ENCODE measurements at regions not wholly inside any gene's neighbourhood (a gene's known extent, or its start where the extent isn't known, plus 50 kb on each side); places are given as distances from the start of the nearest gene placed in this dataset.
"Not testable (repeated sequence)": the region's sequence is repeated elsewhere in the genome, so short reads cannot be mapped to it uniquely, and the experiment has no call there.

DNA sequence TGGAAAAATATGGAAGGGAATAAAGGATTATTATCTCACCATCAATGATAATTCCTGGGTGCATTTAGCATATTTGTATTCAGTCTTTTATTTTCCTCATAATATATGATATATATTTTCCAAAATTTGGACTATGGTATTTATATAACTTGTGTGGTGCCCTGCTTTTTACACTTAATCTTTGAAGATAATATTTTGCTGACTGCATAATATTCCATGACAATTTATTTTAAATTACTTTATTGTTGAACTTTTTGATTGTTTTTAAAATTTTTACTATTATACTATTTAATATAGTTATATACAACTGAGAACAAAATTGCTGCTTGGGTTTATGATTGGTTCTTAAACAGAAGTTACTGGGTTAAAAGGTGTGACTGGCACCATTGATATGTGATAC, 212.3 kb downstream of the TTC6 start:
- FAIRE-seq (no peak), DNase-seq (ENCODE audit: insufficient read length) (no peak)
- TF ChIP-seq POLR2A (IDR thresholded peaks at IDR 0.05; ENCODE audit: low read depth, low read length) (no peak), TAF1 (IDR thresholded peaks at IDR 0.05; ENCODE audit: borderline replicate concordance, low read depth, low read length) (no peak), POLR2AphosphoS5 (IDR thresholded peaks at IDR 0.05; ENCODE audit: low read depth, low read length) (no peak)

DNA sequence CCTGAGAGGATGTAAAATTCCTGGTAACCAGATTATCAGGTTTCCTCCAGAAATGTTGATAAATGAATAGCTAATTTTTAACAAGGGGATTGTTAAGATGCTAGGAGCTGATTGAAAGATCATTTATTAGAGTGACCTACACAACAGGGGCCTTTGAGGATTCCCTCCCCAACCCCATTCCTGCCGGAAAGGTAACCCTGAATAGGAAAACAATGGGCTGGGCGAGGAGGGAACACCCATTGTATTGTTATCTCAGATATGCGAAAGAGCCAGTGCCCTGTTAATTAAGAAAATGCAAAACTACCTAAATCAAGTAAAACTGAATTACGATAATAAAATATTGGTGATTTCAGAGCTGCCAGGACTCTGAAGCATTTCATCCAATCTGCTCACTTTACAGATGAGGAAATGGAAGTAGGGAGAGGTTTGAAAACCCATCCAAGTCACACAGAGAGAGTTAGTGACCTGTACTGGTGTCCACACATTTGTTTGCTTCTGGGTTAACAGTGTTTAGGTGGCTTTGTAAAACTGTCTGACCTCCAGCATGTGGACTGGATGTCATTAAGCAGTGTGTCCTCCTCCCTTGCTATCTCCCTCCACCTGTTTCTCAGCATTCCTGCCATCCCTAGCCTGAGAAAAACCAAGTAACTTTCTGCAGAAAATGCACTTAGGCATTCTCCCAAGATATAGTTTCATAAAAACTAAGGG, 214.8 kb downstream of the TTC6 start:
- no peak for DNase-seq (ENCODE audit: insufficient read length)
- FAIRE-seq: no peak
- TF ChIP-seq POLR2AphosphoS5 (IDR thresholded peaks at IDR 0.05; ENCODE audit: low read depth, low read length) (no peak), POLR2A (IDR thresholded peaks at IDR 0.05; ENCODE audit: low read depth, low read length) (no peak), TAF1 (IDR thresholded peaks at IDR 0.05; ENCODE audit: borderline replicate concordance, low read depth, low read length) (no peak)

DNA sequence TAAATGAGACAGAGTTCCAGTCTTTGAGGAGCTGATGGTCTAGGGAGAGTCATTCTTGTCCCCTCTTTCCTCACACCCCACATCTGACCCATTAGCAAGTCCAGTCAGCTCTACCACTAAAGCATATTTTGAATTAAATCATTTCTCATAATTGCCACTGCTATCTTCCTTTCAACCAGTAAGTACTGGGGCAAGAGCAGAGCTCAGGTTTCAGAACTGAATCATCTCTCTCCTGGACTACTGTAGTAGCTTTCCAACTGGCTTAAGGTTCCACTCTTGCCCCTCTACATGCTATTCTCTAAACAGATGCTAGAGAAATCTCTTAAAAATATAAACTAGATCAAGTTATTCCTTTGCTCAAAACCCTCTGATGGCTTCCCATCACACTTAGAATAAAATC, 218.3 kb downstream of the TTC6 start:
- TF ChIP-seq POLR2AphosphoS5 (IDR thresholded peaks at IDR 0.05; ENCODE audit: low read depth, low read length): no peak
- TF ChIP-seq TAF1 (IDR thresholded peaks at IDR 0.05; ENCODE audit: borderline replicate concordance, low read depth, low read length): no peak
- no peak for TF ChIP-seq POLR2A (IDR thresholded peaks at IDR 0.05; ENCODE audit: low read depth, low read length)
- DNase-seq (ENCODE audit: insufficient read length): no peak
- FAIRE-seq: no peak

DNA sequence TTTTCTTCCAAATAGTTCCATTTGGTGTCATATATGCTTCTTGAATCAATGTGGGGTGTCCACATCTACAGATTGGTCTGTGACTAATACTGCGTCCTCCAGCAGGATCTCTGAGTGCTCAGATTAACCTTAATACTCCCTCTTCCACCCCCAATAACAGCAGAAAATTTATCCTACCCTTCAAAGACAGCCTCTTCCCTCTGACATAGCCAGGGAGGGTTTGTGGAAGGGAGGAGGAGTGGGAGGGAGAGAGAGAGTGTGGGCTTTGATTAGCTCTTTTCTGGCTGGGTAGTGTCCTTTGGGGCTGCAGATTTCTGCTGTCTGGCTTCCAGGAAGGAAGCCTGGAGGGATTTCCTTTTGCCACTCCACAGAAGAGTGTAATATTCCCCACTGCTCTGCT, 220.7 kb downstream of the TTC6 start:
- DNase-seq (ENCODE audit: insufficient read length) (no peak), FAIRE-seq (no peak)
- no peak for TF ChIP-seq TAF1 (IDR thresholded peaks at IDR 0.05; ENCODE audit: borderline replicate concordance, low read depth, low read length)
- TF ChIP-seq POLR2A (IDR thresholded peaks at IDR 0.05; ENCODE audit: low read depth, low read length): no peak
- no peak for TF ChIP-seq POLR2AphosphoS5 (IDR thresholded peaks at IDR 0.05; ENCODE audit: low read depth, low read length)

DNA sequence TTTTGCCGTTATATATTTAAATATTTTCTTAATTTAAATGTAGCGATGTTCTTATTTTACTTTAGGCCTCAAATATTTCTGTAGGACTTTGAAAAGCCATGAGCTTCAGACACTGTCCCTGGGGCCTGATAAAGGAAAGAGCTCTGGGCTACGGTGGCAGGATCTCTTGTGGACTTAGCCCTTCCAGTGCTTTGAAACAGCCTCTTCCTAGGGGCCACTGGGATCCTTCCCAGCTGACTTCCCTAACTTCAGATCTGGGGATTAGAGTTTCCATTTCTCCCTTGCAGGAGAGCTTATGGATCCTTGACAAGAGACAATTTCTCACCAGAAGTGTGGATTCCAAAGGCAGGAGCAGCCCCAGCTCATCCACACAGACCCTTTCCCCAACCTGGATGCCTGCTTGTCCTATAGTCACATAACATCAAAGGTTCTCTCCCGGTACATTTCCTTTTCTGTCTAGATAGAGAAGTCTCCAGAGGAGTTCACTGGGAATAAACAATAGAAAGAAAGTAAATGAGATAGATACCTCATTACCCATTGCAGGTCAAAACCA, 221.4 kb downstream of the TTC6 start:
- TF ChIP-seq TAF1 (IDR thresholded peaks at IDR 0.05; ENCODE audit: borderline replicate concordance, low read depth, low read length) (no peak), POLR2AphosphoS5 (IDR thresholded peaks at IDR 0.05; ENCODE audit: low read depth, low read length) (no peak)
- DNase-seq (ENCODE audit: insufficient read length): no peak
- FAIRE-seq: no peak

DNA sequence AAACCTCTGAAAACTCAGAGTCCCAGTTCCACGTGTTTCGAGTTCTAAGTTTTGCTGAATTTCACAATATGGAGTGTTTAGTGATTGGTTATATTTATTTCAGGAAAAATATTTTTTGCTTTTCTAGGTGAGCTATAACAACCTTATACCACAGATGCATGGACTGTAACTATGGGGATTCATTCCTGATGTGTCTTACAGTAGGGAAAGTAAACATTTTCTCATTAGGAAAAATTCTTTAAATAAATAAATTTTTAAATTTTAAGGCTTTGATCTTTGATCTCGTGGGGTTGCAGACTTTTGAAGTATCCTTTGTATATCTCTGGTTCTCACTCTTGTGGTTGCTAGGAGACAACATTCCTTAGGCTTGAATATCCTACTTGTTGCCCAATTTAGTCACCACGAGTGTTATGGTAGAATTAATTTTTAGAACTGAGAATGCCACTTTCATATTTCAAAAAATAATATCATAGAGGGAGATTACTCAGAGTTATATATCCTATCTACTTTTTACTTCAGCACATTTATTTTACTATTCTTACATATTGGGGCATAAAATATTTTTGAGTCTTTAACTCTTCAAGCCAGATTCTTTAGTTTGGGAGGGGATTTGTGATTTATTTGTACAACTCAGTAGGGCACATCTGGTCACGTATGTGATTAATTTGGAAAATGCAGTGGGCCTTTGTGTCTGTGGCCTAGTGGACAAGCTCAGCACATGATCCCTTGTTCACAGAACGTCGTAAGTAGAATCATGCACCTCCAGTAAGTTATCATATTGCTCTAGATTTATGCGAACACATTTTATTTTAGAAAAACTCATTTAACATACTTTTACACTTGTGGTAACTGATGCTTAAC, 224.0 kb downstream of the TTC6 start:
- DNase-seq (ENCODE audit: insufficient read length) (no peak), FAIRE-seq (no peak)
- TF ChIP-seq POLR2AphosphoS5 (IDR thresholded peaks at IDR 0.05; ENCODE audit: low read depth, low read length): no peak
- TF ChIP-seq POLR2A (IDR thresholded peaks at IDR 0.05; ENCODE audit: low read depth, low read length): no peak
- TF ChIP-seq TAF1 (IDR thresholded peaks at IDR 0.05; ENCODE audit: borderline replicate concordance, low read depth, low read length): no peak

DNA sequence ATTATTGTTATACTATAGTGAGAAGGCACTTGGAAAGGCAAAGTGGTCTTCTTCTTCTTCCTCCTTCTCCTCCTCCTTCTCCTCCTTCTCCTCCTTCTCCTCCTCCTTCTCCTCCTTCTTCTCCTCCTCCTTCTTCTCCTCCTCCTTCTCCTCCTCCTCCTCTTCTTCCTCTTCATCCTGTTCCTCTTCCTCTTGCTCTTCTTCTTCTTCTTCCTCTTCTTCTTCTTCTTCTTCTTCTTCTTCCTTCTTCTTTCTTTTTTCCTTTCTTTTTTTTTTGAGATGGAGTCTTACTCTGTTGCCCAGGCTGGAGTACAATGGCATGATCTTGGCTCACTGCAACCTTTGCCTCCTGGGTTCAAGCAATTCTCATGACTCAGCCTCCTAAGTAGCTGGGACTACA, 225.4 kb downstream of the TTC6 start:
- not testable (repeated sequence) for DNase-seq (ENCODE audit: insufficient read length); FAIRE-seq

DNA sequence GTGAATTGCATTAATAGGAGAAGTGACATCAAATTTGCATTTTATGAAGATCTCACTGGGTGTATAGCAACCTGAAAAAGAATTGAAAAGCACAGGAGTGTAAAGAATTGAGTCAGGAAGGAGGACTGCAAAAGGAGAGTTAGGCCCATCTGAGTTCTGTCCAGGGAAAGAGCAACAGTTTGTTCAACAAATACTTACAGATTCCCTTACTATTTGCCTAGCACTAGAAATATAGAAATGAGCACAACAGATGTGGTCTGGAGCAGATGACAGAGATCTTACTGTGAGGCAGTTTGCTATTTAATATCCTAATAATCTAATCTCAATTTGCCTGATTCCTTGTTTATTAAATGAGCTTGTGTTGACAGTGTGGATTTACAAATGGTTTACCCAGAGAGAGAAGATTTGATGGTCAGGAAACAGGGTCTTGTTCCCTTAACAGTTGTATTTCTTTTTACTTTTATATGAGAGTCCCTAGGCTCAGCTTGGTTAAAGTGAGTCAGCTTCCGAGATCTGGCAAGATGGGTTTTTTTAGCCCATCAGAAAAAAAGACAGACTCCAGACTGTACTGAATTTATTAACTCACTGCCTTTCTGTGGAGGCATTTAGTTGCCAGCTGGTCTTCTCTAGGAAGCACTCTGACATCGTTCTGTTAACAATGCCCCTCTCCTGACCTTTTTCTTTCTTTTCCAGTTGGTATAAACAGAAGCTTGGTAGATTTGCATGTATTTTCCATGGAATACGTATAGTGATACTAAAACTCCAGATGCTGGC, 229.7 kb downstream of the TTC6 start:
- no peak for FAIRE-seq
- no peak for TF ChIP-seq TAF1 (IDR thresholded peaks at IDR 0.05; ENCODE audit: borderline replicate concordance, low read depth, low read length)
- no peak for TF ChIP-seq POLR2A (IDR thresholded peaks at IDR 0.05; ENCODE audit: low read depth, low read length)
- TF ChIP-seq POLR2AphosphoS5 (IDR thresholded peaks at IDR 0.05; ENCODE audit: low read depth, low read length): no peak
- DNase-seq (ENCODE audit: insufficient read length): no peak

DNA sequence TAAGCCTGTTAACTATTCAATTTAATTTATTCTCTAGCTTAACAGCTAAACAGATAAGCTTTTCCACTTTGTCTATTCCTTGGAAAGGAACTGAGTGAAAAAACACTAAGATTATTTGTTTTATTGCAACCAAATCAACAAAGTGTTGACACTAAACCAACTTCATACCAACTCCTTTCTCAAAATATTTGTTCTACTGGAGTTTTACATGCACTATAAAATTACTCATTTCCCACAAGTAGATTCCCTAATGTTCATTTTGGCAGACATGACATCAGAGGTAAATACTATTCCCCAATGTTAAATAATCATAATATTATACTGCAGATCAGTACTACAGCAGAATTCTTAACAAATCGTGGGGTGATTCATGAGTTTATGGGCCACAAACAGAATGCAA, 231.4 kb downstream of the TTC6 start:
- FAIRE-seq: no peak
- no peak for TF ChIP-seq POLR2AphosphoS5 (IDR thresholded peaks at IDR 0.05; ENCODE audit: low read depth, low read length)
- TF ChIP-seq POLR2A (IDR thresholded peaks at IDR 0.05; ENCODE audit: low read depth, low read length): no peak
- TF ChIP-seq TAF1 (IDR thresholded peaks at IDR 0.05; ENCODE audit: borderline replicate concordance, low read depth, low read length): no peak
- no peak for DNase-seq (ENCODE audit: insufficient read length)

DNA sequence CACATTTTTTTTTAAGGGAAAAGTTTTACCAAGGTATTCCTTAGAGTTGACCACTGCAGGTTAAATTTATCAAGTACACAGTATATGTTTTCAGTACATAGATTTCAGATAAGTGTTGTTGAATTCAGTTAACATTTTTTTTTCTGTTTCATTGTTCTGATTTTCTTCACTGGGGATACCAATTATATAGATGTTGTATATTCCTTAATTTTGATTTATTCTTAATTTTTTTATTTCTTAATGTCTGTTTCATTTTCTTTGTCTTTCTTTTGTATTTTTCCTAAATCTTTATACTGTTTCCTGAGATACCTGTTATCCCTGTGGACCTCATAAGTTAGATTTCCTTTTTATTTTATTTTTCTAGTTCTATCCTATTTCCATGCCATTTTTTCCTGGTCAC, 234.8 kb downstream of the TTC6 start:
- FAIRE-seq: no peak
- DNase-seq (ENCODE audit: insufficient read length): no peak
- TF ChIP-seq TAF1 (IDR thresholded peaks at IDR 0.05; ENCODE audit: borderline replicate concordance, low read depth, low read length) (no peak), POLR2A (IDR thresholded peaks at IDR 0.05; ENCODE audit: low read depth, low read length) (no peak), POLR2AphosphoS5 (IDR thresholded peaks at IDR 0.05; ENCODE audit: low read depth, low read length) (no peak)

DNA sequence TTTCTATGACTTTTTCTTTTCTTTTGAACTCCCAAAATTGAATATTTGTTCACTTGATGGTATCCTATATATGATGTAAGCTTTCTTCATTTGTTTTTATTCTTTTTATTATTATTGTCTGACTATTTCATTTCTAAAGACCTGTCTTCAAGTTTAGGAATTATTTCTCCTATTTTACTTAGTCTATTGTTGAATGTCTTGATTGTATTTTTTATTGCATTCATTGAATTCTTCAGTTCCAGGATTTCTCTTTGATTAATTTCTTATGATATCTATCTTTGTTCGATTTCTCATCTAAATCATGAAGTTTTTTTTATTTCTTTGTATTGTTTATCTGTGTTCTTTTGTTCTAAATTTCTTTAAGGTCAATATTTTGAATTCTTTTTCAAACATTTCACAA, 238.8 kb downstream of the TTC6 start:
- FAIRE-seq: no peak
- TF ChIP-seq POLR2AphosphoS5 (IDR thresholded peaks at IDR 0.05; ENCODE audit: low read depth, low read length): no peak
- no peak for TF ChIP-seq TAF1 (IDR thresholded peaks at IDR 0.05; ENCODE audit: borderline replicate concordance, low read depth, low read length)
- no peak for TF ChIP-seq POLR2A (IDR thresholded peaks at IDR 0.05; ENCODE audit: low read depth, low read length)
- no peak for DNase-seq (ENCODE audit: insufficient read length)

DNA sequence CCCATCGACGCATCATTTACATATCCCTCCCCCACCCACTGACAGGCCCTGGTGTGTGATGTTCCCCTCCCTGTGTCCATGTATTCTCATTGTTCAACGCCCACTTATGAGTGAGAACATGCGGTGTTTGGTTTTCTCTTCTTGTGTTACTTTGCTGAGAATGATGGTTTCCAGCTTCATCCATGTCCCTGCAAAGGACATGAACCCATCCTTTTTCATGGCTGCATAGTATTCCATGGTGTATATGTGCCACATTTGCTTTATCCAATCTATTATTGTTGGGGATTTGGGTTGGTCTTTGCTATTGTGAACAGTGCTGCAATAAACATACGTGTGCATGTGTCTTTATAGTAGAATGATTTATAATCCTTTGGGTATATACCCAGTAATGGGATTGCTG, 243.3 kb downstream of the TTC6 start:
- not testable (repeated sequence) for DNase-seq (ENCODE audit: insufficient read length); FAIRE-seq

DNA sequence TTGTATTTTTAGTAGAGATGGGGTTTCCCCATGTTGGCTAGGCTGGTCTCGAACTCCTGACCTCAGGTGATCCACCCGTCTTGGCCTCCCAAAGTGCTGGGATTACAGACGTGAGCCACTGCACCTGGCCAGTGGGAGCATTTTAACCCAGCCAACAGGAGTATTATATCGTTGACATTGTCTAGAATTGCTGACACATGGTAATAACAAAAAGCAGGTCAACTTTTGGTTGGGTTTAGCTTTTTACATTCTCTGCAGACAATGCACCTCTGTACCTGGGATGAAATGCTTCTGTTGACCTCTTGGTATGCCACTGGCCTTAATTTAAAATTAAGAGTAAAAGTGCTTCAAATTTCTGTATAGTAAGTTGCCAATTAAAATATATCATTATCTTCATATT, 245.6 kb downstream of the TTC6 start:
- DNase-seq (ENCODE audit: insufficient read length); FAIRE-seq: not testable (repeated sequence)
